Mesendoderm (in vitro differentiated cells): ENCODE measurements at regions not wholly inside any gene's neighbourhood (a gene's known extent, or its start where the extent isn't known, plus 50 kb on each side); places are given as distances from the start of the nearest gene placed in this dataset.

Source experiments
- DNase-seq: peaks from one replicate; pipeline ENCODE4 v3.0.0; 2013
- H2AK5ac ChIP-seq: 2 replicates; pipeline ENCODE4 v1.6.1; 2013; ENCODE audit warnings: low read length, inconsistent platforms
- H2BK120ac ChIP-seq: 2 replicates; pipeline ENCODE4 v1.6.1; 2013; ENCODE audit warnings: low read depth, mild to moderate bottlenecking, low read length, moderate library complexity, mixed read lengths
- H2BK15ac ChIP-seq: replicated peaks from 2 replicates; pipeline ENCODE4 v1.6.1; 2013; ENCODE audit warnings: low read depth, mild to moderate bottlenecking, moderate library complexity
- H2BK5ac ChIP-seq: 2 replicates; pipeline ENCODE4 v1.6.1; 2013; ENCODE audit warnings: low read length, inconsistent platforms
- H3K18ac ChIP-seq: 2 replicates; pipeline ENCODE4 v1.6.1; 2013; ENCODE audit warnings: mild to moderate bottlenecking, low read length, mixed read lengths
- H3K23ac ChIP-seq: one replicate; pipeline ENCODE4 v1.6.1; 2013; ENCODE audit warnings: low read length
- H3K27ac ChIP-seq: 2 replicates; pipeline ENCODE4 v1.5.1; 2013; ENCODE audit warnings: low read depth, mild to moderate bottlenecking, inconsistent platforms, low read length, moderate library complexity
- H3K27me3 ChIP-seq: 2 replicates; pipeline ENCODE4 v1.6.1; 2013; ENCODE audit warnings: low read length, control low read depth, mild to moderate bottlenecking, inconsistent platforms; ENCODE audit not compliant: insufficient read depth, poor library complexity
- H3K36me3 ChIP-seq: 2 replicates; pipeline ENCODE4 v1.6.1; 2013; ENCODE audit warnings: low read length, inconsistent platforms; ENCODE audit not compliant: control insufficient read depth, insufficient read depth
- H3K4ac ChIP-seq: one replicate; pipeline ENCODE4 v1.6.1; 2013; ENCODE audit warnings: low read depth, mild to moderate bottlenecking, low read length, moderate library complexity
- H3K4me1 ChIP-seq: 2 replicates; pipeline ENCODE4 v1.6.1; 2013; ENCODE audit warnings: low read depth, low read length, inconsistent platforms; ENCODE audit not compliant: control insufficient read depth
- H3K4me2 ChIP-seq: 2 replicates; pipeline ENCODE4 v1.6.1; 2013; ENCODE audit warnings: low read length
- H3K4me3 ChIP-seq: 2 replicates; pipeline ENCODE4 v1.5.1; 2013; ENCODE audit warnings: mild to moderate bottlenecking, low read length
- H3K56ac ChIP-seq: one replicate; pipeline ENCODE4 v1.6.1; 2013; ENCODE audit warnings: low read length
- H3K79me1 ChIP-seq: 2 replicates; pipeline ENCODE4 v1.6.1; 2013; ENCODE audit warnings: low read length, inconsistent platforms
- H3K79me2 ChIP-seq: 2 replicates; pipeline ENCODE4 v1.6.1; 2013; ENCODE audit warnings: mild to moderate bottlenecking, low read length; ENCODE audit not compliant: control insufficient read depth, insufficient read depth
- H3K9ac ChIP-seq: 2 replicates; pipeline ENCODE4 v1.6.1; 2013; ENCODE audit warnings: low read length, inconsistent platforms
- H4K5ac ChIP-seq: one replicate; pipeline ENCODE4 v1.6.1; 2013; ENCODE audit warnings: low read length
- H4K8ac ChIP-seq: one replicate; pipeline ENCODE4 v1.6.1; 2013; ENCODE audit warnings: low read depth, mild to moderate bottlenecking, control low read depth, low read length, moderate library complexity
- WGBS: extraction: QIAGEN DNeasy Blood & Tissue Kit; methylation state at CpG from one replicate; pipeline ENCODE4 v1.1.7; 2013; ENCODE audit warnings: low lambda C conversion rate, missing lambda C conversion rate; ENCODE audit not compliant: insufficient coverage; ENCODE audit errors: extremely low coverage; 5-methylcytosine and 5-hydroxymethylcytosine counted together

- DNase-seq: no peak
- H3K18ac ChIP-seq: no peak overlapping the region
- H2BK15ac ChIP-seq: no peak overlapping the region
- H3K23ac ChIP-seq: no peak overlapping the region
- no peak overlapping the region for H2AK5ac ChIP-seq
- no peaks in the 10 kb centered on the region for H3K79me1 ChIP-seq
- no peak overlapping the region for H3K56ac ChIP-seq
- H3K36me3 ChIP-seq: no peaks in the 10 kb centered on the region
- no peak overlapping the region for H3K9ac ChIP-seq
- no peak overlapping the region for H3K4ac ChIP-seq
- no peak overlapping the region for H4K5ac ChIP-seq
- H3K4me3 ChIP-seq: no peak overlapping the region
- H3K79me2 ChIP-seq: no peaks in the 10 kb centered on the region
- no peak overlapping the region for H2BK120ac ChIP-seq
- no peaks in the 10 kb centered on the region for H3K4me1 ChIP-seq
- H3K27ac ChIP-seq: no peak overlapping the region
- no peak overlapping the region for H4K8ac ChIP-seq
- no CpG with 5 or more reads among the region's 14 CpGs for WGBS
- no peak overlapping the region for H2BK5ac ChIP-seq
- no peaks in the 10 kb centered on the region for H3K27me3 ChIP-seq
- H3K4me2 ChIP-seq: no peak overlapping the region
These were observed 934.8 kb upstream of the GYPC start for GRCh38 chr2:125721072-125721721.

- Histone ChIP-seq H3K79me2 (no peaks in the 10 kb centered on the region), H3K27me3 (no peaks in the 10 kb centered on the region), H3K4me2 (no peak overlapping the region), H3K79me1 (no peaks in the 10 kb centered on the region), H3K4me1 (no peaks in the 10 kb centered on the region), H4K8ac (no peak overlapping the region), H3K18ac (no peak overlapping the region), H3K27ac (no peak overlapping the region), H2AK5ac (no peak overlapping the region), H2BK5ac (no peak overlapping the region), H3K9ac (no peak overlapping the region), H2BK15ac (no peak overlapping the region), H4K5ac (no peak overlapping the region), H3K4ac (no peak overlapping the region), H3K23ac (no peak overlapping the region), H3K56ac (no peak overlapping the region), H2BK120ac (no peak overlapping the region), H3K36me3 (no peaks in the 10 kb centered on the region), H3K4me3 (no peak overlapping the region)
- DNase-seq: no peak
- WGBS: no CpG with 5 or more reads among the region's 4 CpGs
These were observed 925.0 kb upstream of the GYPC start for GRCh38 chr2:125730921-125731320.

GRCh38 chr2:125736306-125736705 is 919.7 kb upstream of the GYPC start:
- no peaks in the 10 kb centered on the region for H3K4me1 ChIP-seq
- no peak for DNase-seq
- H3K9ac ChIP-seq: no peak overlapping the region
- H3K36me3 ChIP-seq: no peaks in the 10 kb centered on the region
- no peak overlapping the region for H3K4me2 ChIP-seq
- H3K56ac ChIP-seq: no peak overlapping the region
- H3K18ac ChIP-seq: no peak overlapping the region
- H3K27ac ChIP-seq: no peak overlapping the region
- no peaks in the 10 kb centered on the region for H3K79me1 ChIP-seq
- H4K8ac ChIP-seq: no peak overlapping the region
- no peaks in the 10 kb centered on the region for H3K79me2 ChIP-seq
- H2BK5ac ChIP-seq: no peak overlapping the region
- H2BK15ac ChIP-seq: no peak overlapping the region
- no peak overlapping the region for H3K4ac ChIP-seq
- no peak overlapping the region for H2AK5ac ChIP-seq
- no peak overlapping the region for H3K4me3 ChIP-seq
- no peaks in the 10 kb centered on the region for H3K27me3 ChIP-seq
- no peak overlapping the region for H2BK120ac ChIP-seq
- H3K23ac ChIP-seq: no peak overlapping the region
- no peak overlapping the region for H4K5ac ChIP-seq
- no CpG with 5 or more reads among the region's 1 CpG for WGBS

GRCh38 chr2:125745514-125745913 is 910.4 kb upstream of the GYPC start:
- Histone ChIP-seq H3K9ac (no peak overlapping the region), H2BK5ac (no peak overlapping the region), H3K4me1 (no peaks in the 10 kb centered on the region), H4K8ac (no peak overlapping the region), H3K4ac (no peak overlapping the region), H2AK5ac (no peak overlapping the region), H3K27ac (no peak overlapping the region), H3K56ac (no peak overlapping the region), H2BK15ac (no peak overlapping the region), H3K79me1 (no peaks in the 10 kb centered on the region), H3K4me3 (no peak overlapping the region), H4K5ac (no peak overlapping the region), H3K23ac (no peak overlapping the region), H3K4me2 (no peak overlapping the region), H3K36me3 (no peaks in the 10 kb centered on the region), H2BK120ac (no peak overlapping the region), H3K79me2 (no peaks in the 10 kb centered on the region), H3K27me3 (no peaks in the 10 kb centered on the region), H3K18ac (no peak overlapping the region)
- DNase-seq: peak; percentile 83
- WGBS: no CpG with 5 or more reads among the region's 4 CpGs

- H3K27ac ChIP-seq: no peak overlapping the region
- no peak for DNase-seq
- H3K4me2 ChIP-seq: no peak overlapping the region
- no peak overlapping the region for H3K23ac ChIP-seq
- H3K79me2 ChIP-seq: no peaks in the 10 kb centered on the region
- H3K79me1 ChIP-seq: no peaks in the 10 kb centered on the region
- no peak overlapping the region for H3K4ac ChIP-seq
- no peak overlapping the region for H4K5ac ChIP-seq
- no peaks in the 10 kb centered on the region for H3K27me3 ChIP-seq
- H2BK5ac ChIP-seq: no peak overlapping the region
- H3K36me3 ChIP-seq: no peaks in the 10 kb centered on the region
- H3K9ac ChIP-seq: no peak overlapping the region
- no peak overlapping the region for H4K8ac ChIP-seq
- WGBS: no CpG with 5 or more reads among the region's 4 CpGs
- no peak overlapping the region for H2AK5ac ChIP-seq
- no peak overlapping the region for H3K4me3 ChIP-seq
- no peak overlapping the region for H2BK120ac ChIP-seq
- no peak overlapping the region for H3K18ac ChIP-seq
- no peak overlapping the region for H2BK15ac ChIP-seq
- no peaks in the 10 kb centered on the region for H3K4me1 ChIP-seq
- peak overlapping the region; percentile 42 for H3K56ac ChIP-seq
These were observed 909.4 kb upstream of the GYPC start for GRCh38 chr2:125746321-125747164.

- Histone ChIP-seq H3K27ac (no peak overlapping the region), H3K4me2 (no peak overlapping the region), H3K18ac (no peak overlapping the region), H3K27me3 (no peaks in the 10 kb centered on the region), H3K4me1 (no peaks in the 10 kb centered on the region), H4K5ac (no peak overlapping the region), H2AK5ac (no peak overlapping the region), H4K8ac (no peak overlapping the region), H3K79me2 (no peaks in the 10 kb centered on the region), H3K4me3 (no peak overlapping the region), H3K23ac (no peak overlapping the region), H3K36me3 (no peaks in the 10 kb centered on the region), H3K56ac (no peak overlapping the region), H2BK120ac (no peak overlapping the region), H2BK5ac (no peak overlapping the region), H2BK15ac (no peak overlapping the region), H3K79me1 (no peaks in the 10 kb centered on the region), H3K9ac (no peak overlapping the region), H3K4ac (no peak overlapping the region)
- DNase-seq: peak; percentile 14
These were observed 908.9 kb upstream of the GYPC start for GRCh38 chr2:125747165-125747425.
